ENCODE measurements at regions not wholly inside any gene's neighbourhood (a gene's known extent, or its start where the extent isn't known, plus 50 kb on each side); places are given as distances from the start of the nearest gene placed in this dataset.
"Not testable (repeated sequence)": the region's sequence is repeated elsewhere in the genome, so short reads cannot be mapped to it uniquely, and the experiment has no call there.

DNA sequence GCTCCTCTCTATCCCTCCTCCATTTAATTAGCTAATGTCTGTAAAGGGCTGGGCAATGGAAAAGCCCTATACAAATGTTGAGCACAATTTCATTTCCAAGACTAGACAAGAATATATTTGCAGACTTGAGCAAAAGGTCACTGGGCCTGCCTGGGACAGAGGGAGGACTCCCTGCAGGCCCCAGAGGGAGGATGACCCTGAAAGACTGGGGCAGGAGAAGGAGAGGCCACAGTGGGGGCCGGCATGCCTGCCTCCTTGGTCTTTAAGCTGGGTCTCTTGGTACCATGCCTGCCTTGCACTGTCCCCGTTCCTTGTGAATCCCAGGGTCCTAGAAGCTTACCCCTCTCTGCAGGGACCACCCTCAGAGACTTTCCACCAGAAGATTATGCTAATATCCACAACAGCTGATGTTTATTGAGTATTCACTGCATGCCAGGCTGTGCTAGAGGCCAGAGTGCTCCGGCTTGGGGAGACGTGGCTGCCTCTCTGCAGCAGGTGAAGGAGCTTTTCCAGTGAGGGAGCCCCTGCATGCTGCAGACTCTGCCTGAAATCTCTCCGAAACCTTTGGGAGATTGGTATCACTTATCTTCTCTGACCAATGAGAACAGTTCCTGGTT, 72.7 kb upstream of the HSPA9 start:
- DNase-seq (ENCODE audit: low read depth): no peak

DNA sequence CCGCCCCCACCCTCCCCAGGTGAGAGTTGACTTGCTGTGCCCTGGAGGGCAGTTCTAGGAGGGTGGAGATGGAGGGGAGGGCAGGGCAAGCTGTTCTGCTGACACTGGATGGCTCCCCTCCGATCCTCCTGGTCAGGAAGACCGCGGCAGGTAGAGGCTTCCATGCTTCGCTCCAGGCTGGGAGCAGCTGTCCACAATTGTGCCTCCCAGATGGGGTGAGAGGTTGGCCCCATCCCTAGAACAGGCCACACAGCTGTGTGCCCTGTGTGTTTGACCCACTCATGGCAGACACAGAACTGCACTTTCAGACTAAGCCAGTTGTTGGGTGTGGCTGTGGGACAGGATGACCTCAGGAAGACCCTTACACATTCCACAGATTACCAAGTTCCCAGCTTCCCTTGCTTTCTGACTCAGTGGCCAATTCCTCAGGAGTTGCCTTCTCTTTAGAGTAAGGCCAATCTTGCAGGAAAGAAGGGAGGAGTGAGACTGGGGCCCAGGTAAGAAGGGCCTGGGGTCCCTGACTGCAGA, 72.1 kb upstream of the HSPA9 start:
- DNase-seq (ENCODE audit: low read depth): no peak

DNA sequence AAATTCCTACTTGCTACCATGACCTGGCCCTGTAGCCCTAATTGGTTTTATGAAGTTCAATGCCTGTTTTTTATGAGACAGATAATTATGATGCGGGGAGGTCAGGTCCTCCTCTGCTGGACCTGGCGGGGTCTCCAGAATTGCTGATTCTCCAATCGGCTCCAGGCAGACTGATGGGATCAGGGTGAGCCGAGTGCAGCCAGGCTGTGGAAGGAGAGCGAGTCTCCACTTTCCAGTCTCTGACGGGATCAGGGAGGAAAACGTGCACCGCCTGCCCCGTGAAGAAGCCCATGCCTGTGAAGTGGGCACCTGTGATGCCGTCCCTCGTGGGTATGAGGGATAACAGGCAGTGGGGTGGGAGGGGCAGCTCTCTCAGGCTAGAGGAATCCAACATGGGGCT, 71.5 kb upstream of the HSPA9 start:
- DNase-seq (ENCODE audit: low read depth): no peak

DNA sequence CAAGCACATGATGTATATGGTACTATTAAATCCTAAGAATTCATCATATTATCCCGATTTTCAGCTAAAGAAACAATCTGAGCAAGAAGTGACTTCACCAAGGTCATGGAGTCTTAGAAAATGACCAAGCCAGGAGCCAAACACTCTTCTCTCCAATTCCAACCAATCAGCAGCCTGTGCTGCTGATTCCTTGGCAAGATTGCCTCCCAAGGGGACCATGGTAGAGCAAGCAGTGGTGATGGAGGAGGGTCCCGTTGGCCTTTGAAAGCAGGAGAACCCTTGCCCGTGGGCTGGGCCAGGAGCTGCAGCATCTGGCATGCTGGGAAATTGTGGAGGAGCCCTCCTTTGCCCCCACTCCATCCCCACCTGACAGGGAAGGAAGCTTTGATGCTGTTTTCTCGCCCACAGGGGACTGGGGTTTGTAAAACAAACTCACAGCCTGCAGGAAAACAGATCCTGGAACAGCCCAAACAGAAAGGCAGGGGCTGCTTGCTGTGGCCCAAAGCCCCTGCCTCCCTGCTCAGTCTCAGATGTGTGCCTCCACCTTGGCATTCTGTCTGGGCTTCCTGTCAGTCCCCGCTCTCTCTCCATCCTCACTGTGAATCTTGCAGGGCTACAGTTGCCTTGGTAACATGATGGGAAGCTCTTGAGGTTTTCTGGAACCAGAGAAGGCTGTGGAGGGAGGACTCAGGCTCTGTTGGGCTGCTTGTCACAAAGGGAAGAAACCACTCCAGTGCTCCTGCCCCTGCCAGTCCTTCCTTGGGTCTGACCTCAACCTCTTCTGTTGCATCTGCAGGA, 70.8 kb upstream of the HSPA9 start:
- no peak for DNase-seq (ENCODE audit: low read depth)

DNA sequence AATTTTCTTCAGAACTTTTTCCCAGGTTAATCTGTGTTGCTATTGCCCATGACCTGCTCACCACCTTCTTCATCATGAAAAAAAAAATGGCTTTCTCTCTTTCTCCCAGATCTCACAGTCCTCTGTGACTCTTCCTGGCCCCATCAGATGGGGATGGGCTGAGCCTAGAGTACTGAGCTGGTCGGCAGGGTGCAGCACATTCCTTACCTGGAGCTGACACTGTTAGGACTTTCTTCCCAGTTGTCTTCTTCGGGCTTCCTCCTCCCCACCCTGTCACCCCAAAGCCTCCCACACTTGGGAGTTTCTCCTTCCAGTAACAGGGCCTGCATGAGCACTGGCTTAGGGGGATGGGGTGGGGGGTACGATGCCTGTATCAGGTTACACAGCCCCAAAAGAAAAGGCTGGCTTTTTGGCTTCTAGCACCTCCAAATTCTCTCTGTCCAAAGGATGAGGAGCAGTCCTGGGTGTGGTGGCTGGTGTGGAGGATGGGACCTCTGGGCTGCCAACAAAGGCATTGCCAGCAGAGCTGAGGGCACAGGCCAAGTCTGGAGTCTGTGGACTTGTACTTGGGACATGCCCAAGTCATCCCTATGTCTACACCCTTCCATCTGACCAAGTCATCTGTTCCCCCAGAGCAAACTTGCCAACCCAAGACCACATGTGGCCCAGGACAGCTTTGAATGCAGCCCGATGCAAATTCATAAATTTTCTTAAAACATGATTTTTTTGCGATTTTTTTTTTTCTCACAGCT, 68.0 kb upstream of the HSPA9 start:
- DNase-seq (ENCODE audit: low read depth): no peak

DNA sequence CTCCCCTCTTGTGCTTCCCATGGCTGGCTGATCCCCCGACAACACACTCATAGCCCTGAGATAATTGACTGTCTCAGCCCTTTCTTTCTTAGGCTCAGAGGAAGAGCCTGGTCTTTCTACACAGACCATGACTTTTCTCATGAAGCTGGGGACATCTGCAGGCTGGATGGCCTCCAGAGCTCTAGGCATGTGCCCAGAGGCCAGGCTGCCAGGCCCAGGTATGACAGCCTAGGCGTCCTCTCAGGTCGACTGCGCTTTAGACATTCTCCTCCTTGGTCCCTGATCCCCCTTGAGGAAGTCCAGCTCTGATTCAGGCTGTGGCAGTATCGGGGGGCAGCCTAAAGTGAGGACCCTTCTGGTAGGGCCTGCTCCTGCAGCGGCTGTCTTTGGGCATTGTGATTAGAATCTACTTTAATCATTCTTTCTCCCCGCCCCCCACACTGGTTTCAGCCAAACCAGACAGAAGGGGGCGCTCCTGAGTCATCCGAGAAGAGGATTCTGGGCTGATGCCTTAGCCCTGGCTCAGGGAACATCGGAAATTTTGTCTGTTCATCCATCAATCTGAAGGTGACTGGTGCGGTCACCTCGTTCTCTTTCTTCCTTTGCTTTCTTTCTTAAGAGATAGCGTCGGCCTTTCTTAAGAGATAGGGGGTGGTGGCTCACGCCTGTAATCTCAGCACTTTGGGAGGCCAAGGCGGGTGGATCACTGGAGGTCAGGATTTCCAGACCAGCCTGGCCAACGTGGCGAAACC, 66.5 kb upstream of the HSPA9 start:
- DNase-seq (ENCODE audit: low read depth): peak; percentile 31

DNA sequence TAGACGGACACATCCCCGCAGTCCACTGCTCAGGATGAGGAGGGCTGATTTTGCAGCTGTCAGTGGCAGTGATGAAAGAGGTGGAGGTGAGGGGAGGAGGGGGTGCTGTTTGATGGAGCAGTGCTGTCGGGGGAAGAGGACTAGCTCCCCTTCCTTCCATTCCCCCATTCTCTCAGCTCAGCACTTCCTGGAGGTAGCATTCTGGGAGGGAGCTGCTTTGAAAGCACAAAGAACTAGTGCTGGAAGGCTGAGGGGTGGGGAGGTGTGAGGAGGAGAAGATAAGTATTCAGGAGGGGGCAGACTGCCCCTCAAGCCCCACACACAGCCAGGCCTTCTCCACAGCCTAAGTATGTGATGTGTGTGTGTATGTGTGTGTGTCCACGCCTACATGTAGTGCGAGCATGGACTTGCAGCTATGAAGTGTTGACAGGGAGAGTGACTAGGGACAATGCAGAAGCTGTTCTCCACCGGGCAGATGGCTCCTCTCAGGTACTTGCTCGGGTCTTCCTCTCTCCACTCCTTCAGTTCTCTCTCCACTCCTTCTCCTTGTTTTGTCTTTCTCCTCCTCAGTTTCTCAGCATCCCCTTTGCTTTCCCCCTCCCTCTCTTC, 65.5 kb upstream of the HSPA9 start:
- DNase-seq (ENCODE audit: low read depth): no peak

DNA sequence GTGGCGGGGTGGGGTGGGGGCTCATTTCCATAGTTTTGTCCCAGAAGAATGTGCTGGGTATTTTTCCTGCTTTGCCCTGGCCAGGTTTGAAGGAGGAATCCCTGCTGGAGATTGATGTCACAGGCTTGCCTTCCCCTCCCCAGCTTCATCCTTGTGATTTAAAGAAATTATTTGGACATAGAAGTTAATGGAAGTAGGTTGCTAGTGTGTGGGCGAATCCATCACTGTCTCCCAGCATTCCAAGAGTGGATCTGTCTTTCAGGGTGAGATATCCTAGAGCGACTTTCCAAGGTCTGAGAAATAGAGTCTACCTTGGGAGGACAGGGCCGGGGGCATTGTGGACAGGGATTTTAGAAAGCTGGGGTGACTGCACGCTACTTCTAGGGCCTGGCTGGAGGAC, 64.9 kb upstream of the HSPA9 start:
- DNase-seq (ENCODE audit: low read depth): no peak

DNA sequence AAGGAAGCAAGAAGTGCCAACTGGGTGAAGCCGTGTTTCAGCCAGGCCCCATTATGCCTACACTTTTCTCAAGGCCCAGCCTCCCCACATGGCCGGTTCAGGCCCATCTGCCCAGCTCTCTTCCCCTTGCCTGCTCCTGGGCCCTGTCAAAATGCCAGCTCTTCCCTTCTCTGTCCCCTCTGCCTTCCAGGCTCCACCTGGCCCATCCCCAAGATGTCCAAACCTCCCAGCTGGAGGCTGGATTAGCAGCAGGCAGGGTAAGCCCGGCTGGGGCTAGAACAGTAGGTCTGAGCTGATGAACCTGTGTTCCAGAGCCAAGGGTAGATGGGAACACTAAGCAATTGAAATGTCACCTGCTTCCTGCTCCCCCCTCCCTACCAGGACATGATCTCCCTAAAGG, 64.1 kb upstream of the HSPA9 start:
- DNase-seq (ENCODE audit: low read depth): no peak

DNA sequence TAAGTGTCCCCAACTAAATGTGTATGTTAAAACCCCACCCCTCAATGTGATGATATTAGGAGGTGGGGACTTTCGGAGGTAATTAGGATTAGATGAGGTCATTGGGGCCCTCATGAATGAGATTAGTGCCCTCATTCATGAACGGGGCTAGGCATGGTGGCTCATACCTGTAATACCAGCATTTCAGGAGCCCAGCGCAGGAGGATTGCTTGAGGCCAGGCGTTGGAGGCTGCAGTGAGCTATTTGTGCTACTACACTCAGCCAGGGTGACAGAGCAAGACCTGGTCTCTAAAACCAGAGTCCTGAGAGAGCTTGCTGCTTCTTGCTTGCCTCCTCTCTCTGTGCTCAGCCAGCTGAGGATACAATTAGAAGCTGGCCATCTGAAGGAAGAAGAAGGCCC, 62.1 kb upstream of the HSPA9 start:
- no peak for DNase-seq (ENCODE audit: low read depth)

DNA sequence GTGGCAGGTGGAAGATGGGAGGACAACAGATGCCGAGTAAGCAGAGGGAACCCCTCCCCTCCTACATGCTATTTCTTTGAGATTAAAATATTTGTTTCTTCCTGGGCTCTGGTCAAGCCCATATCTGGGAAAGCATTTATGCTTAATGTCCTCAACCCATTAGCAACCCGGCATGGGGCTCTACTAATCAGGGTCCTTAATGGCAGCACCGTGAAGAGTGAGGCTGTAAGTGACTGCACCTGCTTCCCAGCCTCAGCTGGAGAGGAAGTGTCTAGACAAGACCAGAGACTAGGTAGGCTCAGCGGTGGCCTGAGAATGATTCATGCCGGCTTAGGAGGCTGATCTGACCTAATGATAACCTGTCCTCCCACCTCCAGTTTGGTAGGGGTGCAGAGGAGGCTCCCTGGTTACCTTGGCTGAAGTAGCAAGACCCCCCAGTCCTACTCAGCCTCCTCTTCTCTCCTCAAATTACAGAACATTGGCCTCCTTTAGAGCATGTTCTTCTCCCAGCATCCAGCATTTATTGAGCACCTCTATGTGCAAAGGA, 61.3 kb upstream of the HSPA9 start:
- no peak for DNase-seq (ENCODE audit: low read depth)

DNA sequence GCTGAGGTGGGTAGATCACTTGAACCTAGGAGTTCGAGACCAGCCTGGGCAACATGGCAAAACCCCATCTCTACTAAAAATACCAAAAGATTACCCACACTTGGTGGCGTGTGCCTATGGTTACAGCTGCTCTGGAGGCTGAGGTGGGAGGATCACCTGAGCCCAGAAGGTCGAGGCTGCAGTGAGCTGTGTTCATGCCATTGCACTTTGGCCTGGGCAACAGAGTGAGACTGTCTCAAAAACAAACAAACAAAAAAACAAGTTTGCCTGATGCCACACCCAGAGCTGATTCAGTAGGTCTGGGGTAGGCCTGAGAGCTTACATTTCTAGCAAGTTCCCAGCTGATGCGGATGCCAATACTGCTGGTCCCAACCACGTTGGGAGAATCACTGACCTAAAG, 60.5 kb upstream of the HSPA9 start:
- no peak for DNase-seq (ENCODE audit: low read depth)

DNA sequence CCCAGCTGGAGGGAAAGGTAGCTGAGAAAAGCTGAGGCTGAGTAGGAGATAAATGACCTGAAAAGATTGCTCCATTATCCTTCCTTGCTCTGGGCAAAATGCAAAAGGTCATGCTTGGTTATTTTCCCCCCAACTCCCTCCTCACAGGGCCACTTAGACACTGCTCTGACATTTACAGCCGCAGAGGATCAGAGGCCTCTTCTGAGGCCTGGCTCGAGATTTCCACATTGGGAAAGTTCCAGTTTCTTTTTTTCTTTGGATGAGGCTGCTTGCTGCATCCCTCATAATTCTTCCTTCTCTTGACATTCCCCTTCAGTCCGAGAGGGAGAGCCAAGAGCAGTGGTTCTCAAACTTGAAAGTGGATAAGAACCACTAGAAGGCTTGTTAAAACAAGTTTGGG, 60.1 kb upstream of the HSPA9 start:
- peak; percentile 61 for DNase-seq (ENCODE audit: low read depth)

DNA sequence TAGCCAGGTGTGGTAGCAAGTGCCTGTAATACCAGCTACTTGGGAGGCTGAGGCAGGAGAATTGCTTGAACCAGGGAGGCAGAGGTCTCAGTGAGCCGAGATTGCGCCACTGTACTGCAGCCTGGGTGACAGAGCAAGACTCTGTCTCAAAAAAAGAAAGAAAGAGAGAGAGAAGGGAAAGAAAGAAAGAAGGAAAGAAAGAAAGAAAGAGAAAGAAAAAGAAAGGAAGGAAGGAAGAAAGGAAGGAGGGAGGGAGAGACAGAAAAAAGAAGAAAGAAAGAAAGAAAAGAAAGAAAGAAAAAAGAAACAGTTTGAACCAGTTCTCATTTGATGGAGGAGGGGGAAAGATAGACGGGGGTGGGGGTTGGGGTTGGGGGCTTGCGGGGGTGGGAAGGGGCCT, 59.6 kb upstream of the HSPA9 start:
- DNase-seq (ENCODE audit: low read depth): not testable (repeated sequence)

DNA sequence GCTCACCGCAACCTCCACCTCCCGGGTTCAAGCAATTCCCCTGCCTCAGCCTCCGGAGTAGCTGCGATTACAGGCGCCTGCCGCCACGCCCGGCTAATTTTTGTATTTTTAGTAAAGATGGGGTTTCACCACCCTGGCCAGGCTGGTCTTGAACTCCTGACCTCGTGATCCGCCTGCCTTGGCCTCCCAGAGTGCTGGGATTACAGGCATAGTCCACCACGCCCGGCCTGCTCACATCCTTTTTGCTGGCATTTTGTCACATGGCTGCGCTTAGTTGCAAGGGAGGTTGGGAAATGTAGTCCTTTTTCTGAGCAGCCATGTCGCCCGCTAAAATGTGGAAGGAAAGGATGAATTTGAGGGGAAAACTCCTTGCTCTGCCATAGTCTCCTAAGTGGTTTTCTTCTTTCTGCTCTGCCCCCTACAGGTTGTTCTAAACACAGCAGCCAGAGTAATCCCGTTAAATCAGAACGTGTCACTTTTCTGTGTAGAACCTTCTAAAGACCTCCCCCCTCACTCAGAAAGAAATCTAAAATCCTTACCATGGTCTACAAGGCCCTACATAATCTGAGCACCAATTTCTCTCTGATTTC, 57.8 kb upstream of the HSPA9 start:
- peak; percentile 79 for DNase-seq (ENCODE audit: low read depth)

DNA sequence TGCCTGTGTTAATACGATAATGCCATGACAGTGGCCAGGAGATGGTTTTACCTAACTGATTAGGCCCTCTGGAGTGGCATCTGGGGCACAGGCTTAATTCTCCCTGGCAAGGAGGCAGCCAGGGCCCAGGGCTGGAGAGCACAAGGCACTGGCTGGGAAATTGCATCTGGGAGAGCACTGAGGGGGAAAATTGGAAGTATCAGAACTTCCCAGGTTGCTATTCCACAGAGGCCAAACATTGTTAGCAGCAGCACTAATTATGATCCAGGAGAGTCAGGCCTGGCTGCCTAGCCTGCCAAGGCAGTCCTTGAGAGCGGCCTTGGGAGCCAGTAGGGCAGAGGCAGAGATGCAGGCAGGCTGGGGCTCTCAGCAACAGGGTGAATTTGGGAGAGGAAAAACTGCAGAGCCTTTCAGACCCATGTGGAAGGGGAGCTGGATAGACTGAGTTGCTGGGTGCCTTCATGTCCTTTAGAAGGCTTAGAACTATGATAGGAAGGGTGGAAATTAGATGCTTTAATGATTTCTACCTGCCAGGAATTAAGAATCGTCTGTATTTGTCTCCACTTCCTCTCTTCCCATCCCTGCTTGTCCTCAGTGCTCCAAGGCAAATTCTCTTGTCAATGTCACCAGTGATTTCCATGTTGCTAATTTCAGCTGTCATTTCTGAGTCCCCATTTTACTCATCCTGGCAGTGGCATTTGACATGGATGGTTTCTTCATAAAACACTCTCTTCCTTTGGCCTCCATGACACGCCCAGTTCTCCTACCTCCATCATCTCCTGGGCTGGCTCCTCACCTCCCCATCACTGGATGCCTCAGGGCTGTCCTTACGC, 56.1 kb upstream of the HSPA9 start:
- no peak for DNase-seq (ENCODE audit: low read depth)

DNA sequence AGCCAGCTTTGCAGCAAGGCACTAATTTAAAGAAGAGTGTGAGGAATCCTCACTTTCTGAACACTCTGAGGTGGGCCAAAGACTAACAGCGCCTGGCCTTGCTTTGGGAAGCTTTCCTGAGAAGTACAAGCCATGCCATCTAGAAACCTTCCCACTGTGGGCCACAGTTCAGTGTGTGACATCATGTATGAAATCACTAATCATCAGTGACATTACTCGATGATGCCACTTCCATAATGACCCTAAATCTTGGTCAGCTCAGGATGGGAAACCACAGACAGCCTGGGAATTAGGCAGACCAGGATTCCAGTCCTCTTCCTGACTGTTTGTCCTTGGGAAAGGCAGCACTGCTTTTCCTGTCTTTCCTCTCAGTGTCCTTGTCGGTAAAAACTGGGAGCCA, 54.2 kb upstream of the HSPA9 start:
- DNase-seq (ENCODE audit: low read depth): no peak

DNA sequence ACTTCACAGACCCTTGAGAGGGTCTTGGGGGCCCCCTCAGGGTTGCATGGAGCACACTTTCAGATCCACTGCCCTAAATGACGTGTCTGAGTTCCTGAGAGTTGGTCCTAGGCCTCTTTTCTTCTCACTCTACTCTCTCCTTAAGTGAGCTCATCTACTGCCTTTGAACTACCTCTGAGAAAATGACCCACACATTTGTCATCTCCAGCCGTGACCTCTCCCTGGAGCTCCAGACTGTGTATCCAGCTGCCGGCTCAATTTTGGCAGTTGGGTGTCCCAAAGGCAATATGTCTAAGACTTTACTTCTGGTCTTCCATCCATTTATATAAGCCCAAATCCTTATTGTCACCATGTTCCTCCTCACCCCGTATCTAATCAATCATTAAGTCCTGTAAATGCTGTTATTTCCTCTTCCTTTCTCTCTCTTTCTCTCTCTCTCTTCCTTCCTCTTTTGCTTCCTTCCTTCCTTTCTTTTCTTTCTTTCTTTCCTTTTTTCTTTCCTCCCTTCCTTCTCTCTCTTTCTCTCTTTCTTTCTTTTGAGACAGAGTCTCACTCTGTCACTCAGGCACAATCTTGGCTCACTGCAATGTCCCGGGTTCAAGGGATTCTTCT, 51.2 kb upstream of the HSPA9 start:
- DNase-seq (ENCODE audit: low read depth): no peak

DNA sequence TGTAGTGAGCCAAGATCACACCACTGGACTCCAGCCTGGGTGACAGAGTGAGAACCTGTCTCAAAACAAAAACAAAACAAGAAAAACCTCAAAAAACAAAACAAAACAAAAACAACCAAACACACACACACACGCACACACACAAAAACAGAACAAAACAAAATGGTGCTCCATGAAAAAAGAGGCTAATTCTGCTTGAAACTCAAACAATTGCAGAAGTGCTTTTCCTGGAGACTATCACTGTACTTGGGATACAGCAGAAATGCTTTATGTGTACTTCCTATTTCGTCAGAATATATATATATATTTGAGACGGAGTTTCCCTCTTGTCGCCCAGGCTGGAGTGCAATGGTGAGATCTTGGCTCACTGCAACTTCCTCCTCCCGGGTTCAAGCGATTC, 49.9 kb upstream of the HSPA9 start:
- no peak for DNase-seq (ENCODE audit: low read depth)
